ENCODE measurements at regions not wholly inside any gene's neighbourhood (a gene's known extent, or its start where the extent isn't known, plus 50 kb on each side); places are given as distances from the start of the nearest gene placed in this dataset.
A peak's percentile ranks its signal among the peaks of the same experiment; 100 is the strongest.

GRCh38 chr12:124446364-124446763, 121.0 kb downstream of the NCOR2 start:
- Mint-ChIP-seq H3K36me3 (peaks cover 36 to 48% of the 10 kb centered on the region in 2 donors), H3K9me3 (peaks cover 0 to 2% (median 0%) of the 10 kb centered on the region in 8 donors), H3K27me3 (no peaks in the 10 kb centered on the region), H3K4me1 (peaks cover 21 to 49% (median 30%) of the 10 kb centered on the region in 4 donors), H3K27ac (peak overlapping the region in 3 of 7 donors; percentile 17 to 59 (median 26)), H3K4me3 (no peak overlapping the region)
- Histone ChIP-seq H3K36me3 (ENCODE audit: insufficient read depth, low read length) (peaks cover 11% of the 10 kb centered on the region), H3K4me1 (ENCODE audit: insufficient read depth, low read length) (peaks cover 11% of the 10 kb centered on the region), H3K27me3 (ENCODE audit: insufficient read depth, low read length) (no peaks in the 10 kb centered on the region), H3K27ac (ENCODE audit: low read depth, low read length) (no peak overlapping the region), H3K9me3 (ENCODE audit: control insufficient read depth in 1 of 2, low read length in 2 of 2) (no peaks in the 10 kb centered on the region), H3K4me3 (ENCODE audit: low read length in 2 of 2) (no peak overlapping the region)
- ChIA-PET POLR2A (ENCODE audit: partially characterized antibody) (no interaction called here), CTCF (ENCODE audit: partially characterized antibody) (no interaction called here)
- intact Hi-C loops (cut with micrococcal nuclease) = no loop called here
- DNase-seq = no peak

GRCh38 chr12:124445826-124446225, 121.6 kb downstream of the NCOR2 start:
- peak overlapping the region in 2 of 7 donors; percentile 9 to 53 for H3K27ac Mint-ChIP-seq
- H3K27me3 Mint-ChIP-seq = no peaks in the 10 kb centered on the region
- H3K4me1 Mint-ChIP-seq = peaks cover 18 to 49% (median 27%) of the 10 kb centered on the region in 4 donors
- peaks cover 36 to 52% of the 10 kb centered on the region in 2 donors for H3K36me3 Mint-ChIP-seq
- ChIA-PET POLR2A (ENCODE audit: partially characterized antibody) (no interaction called here), CTCF (ENCODE audit: partially characterized antibody) (no interaction called here)
- no peaks in the 10 kb centered on the region for H3K9me3 ChIP-seq (ENCODE audit: control insufficient read depth in 1 of 2, low read length in 2 of 2)
- H3K27ac ChIP-seq (ENCODE audit: low read depth, low read length) = no peak overlapping the region
- intact Hi-C loops (cut with micrococcal nuclease) = no loop called here
- peaks cover 6% of the 10 kb centered on the region for H3K4me1 ChIP-seq (ENCODE audit: insufficient read depth, low read length)
- no peak overlapping the region for H3K4me3 ChIP-seq (ENCODE audit: low read length in 2 of 2)
- no peak overlapping the region for H3K4me3 Mint-ChIP-seq
- peaks cover 11% of the 10 kb centered on the region for H3K36me3 ChIP-seq (ENCODE audit: insufficient read depth, low read length)
- no peak for DNase-seq
- H3K27me3 ChIP-seq (ENCODE audit: insufficient read depth, low read length) = no peaks in the 10 kb centered on the region
- H3K9me3 Mint-ChIP-seq = peaks cover 0 to 2% (median 0%) of the 10 kb centered on the region in 8 donors

- no peak for DNase-seq
- Histone ChIP-seq H3K36me3 (ENCODE audit: insufficient read depth, low read length) (peaks cover 11% of the 10 kb centered on the region), H3K4me1 (ENCODE audit: insufficient read depth, low read length) (no peaks in the 10 kb centered on the region), H3K27ac (ENCODE audit: low read depth, low read length) (no peak overlapping the region), H3K4me3 (ENCODE audit: low read length in 2 of 2) (no peak overlapping the region), H3K27me3 (ENCODE audit: insufficient read depth, low read length) (no peaks in the 10 kb centered on the region), H3K9me3 (ENCODE audit: control insufficient read depth in 1 of 2, low read length in 2 of 2) (no peaks in the 10 kb centered on the region)
- no peak overlapping the region for H3K27ac Mint-ChIP-seq
- CTCF ChIA-PET (ENCODE audit: partially characterized antibody) = no interaction called here
- POLR2A ChIA-PET (ENCODE audit: partially characterized antibody) = no interaction called here
- H3K27me3 Mint-ChIP-seq = no peaks in the 10 kb centered on the region
- H3K9me3 Mint-ChIP-seq = peaks cover 0 to 2% (median 0%) of the 10 kb centered on the region in 8 donors
- H3K4me3 Mint-ChIP-seq = no peak overlapping the region
- H3K36me3 Mint-ChIP-seq = peaks cover 36 to 52% of the 10 kb centered on the region in 2 donors
- intact Hi-C loops (cut with micrococcal nuclease) = no loop called here
- H3K4me1 Mint-ChIP-seq = peaks cover 16 to 45% (median 23%) of the 10 kb centered on the region in 4 donors
Measured at GRCh38 chr12:124445121-124445718, 122.2 kb downstream of the NCOR2 start.

- CTCF ChIA-PET (ENCODE audit: partially characterized antibody) = no interaction called here
Measured at GRCh38 chr12:124443931-124444712, 123.3 kb downstream of the NCOR2 start.

GRCh38 chr12:124442772-124443445, 124.5 kb downstream of the NCOR2 start:
- H3K4me1 Mint-ChIP-seq = peaks cover 10 to 37% (median 16%) of the 10 kb centered on the region in 4 donors
- CTCF ChIA-PET (ENCODE audit: partially characterized antibody) = no interaction called here
- H3K36me3 Mint-ChIP-seq = peaks cover 27 to 45% of the 10 kb centered on the region in 2 donors

More at GRCh38 chr12:124443931-124444712, 123.3 kb downstream of the NCOR2 start:
- H3K4me1 Mint-ChIP-seq = peaks cover 16 to 44% (median 22%) of the 10 kb centered on the region in 4 donors
- H3K4me3 Mint-ChIP-seq = no peak overlapping the region
- Histone ChIP-seq H3K4me1 (ENCODE audit: insufficient read depth, low read length) (peaks cover 7% of the 10 kb centered on the region), H3K9me3 (ENCODE audit: control insufficient read depth in 1 of 2, low read length in 2 of 2) (no peaks in the 10 kb centered on the region), H3K4me3 (ENCODE audit: low read length in 2 of 2) (no peak overlapping the region), H3K36me3 (ENCODE audit: insufficient read depth, low read length) (peaks cover 11% of the 10 kb centered on the region), H3K27me3 (ENCODE audit: insufficient read depth, low read length) (no peaks in the 10 kb centered on the region), H3K27ac (ENCODE audit: low read depth, low read length) (no peak overlapping the region)
- H3K9me3 Mint-ChIP-seq = peaks cover 0 to 2% (median 0%) of the 10 kb centered on the region in 8 donors
- no peaks in the 10 kb centered on the region for H3K27me3 Mint-ChIP-seq
- POLR2A ChIA-PET (ENCODE audit: partially characterized antibody) = no interaction called here
- intact Hi-C loops (cut with micrococcal nuclease) = no loop called here
- peak overlapping the region in 5 of 7 donors; percentile 1 to 76 (median 38) for H3K27ac Mint-ChIP-seq
- DNase-seq = no peak
- peaks cover 36 to 51% of the 10 kb centered on the region in 2 donors for H3K36me3 Mint-ChIP-seq

GRCh38 chr12:124442281-124442680, 125.1 kb downstream of the NCOR2 start:
- Mint-ChIP-seq H3K9me3 (no peaks in the 10 kb centered on the region), H3K27ac (peak overlapping the region in 4 of 7 donors; percentile 42 to 70 (median 62)), H3K4me1 (peaks cover 9 to 37% (median 17%) of the 10 kb centered on the region in 4 donors), H3K36me3 (peaks cover 27 to 45% of the 10 kb centered on the region in 2 donors), H3K27me3 (no peaks in the 10 kb centered on the region), H3K4me3 (no peak overlapping the region)
- H3K9me3 ChIP-seq (ENCODE audit: control insufficient read depth in 1 of 2, low read length in 2 of 2) = no peaks in the 10 kb centered on the region
- H3K4me1 ChIP-seq (ENCODE audit: insufficient read depth, low read length) = peaks cover 10% of the 10 kb centered on the region
- CTCF ChIA-PET (ENCODE audit: partially characterized antibody) = no interaction called here
- intact Hi-C loops (cut with micrococcal nuclease) = no loop called here
- peaks cover 8% of the 10 kb centered on the region for H3K36me3 ChIP-seq (ENCODE audit: insufficient read depth, low read length)
- H3K4me3 ChIP-seq (ENCODE audit: low read length in 2 of 2) = no peak overlapping the region
- no peak overlapping the region for H3K27ac ChIP-seq (ENCODE audit: low read depth, low read length)
- no peaks in the 10 kb centered on the region for H3K27me3 ChIP-seq (ENCODE audit: insufficient read depth, low read length)
- POLR2A ChIA-PET (ENCODE audit: partially characterized antibody) = no interaction called here
- DNase-seq = no peak

More at GRCh38 chr12:124442772-124443445, 124.5 kb downstream of the NCOR2 start:
- peak overlapping the region in 3 of 7 donors; percentile 42 to 70 (median 65) for H3K27ac Mint-ChIP-seq
- no peak for DNase-seq
- no peaks in the 10 kb centered on the region for H3K9me3 ChIP-seq (ENCODE audit: control insufficient read depth in 1 of 2, low read length in 2 of 2)
- H3K27me3 ChIP-seq (ENCODE audit: insufficient read depth, low read length) = no peaks in the 10 kb centered on the region
- no peak overlapping the region for H3K4me3 ChIP-seq (ENCODE audit: low read length in 2 of 2)
- peaks cover 10% of the 10 kb centered on the region for H3K4me1 ChIP-seq (ENCODE audit: insufficient read depth, low read length)
- no peak overlapping the region for H3K4me3 Mint-ChIP-seq
- no peak overlapping the region for H3K27ac ChIP-seq (ENCODE audit: low read depth, low read length)
- POLR2A ChIA-PET (ENCODE audit: partially characterized antibody) = no interaction called here
- no peaks in the 10 kb centered on the region for H3K27me3 Mint-ChIP-seq
- H3K9me3 Mint-ChIP-seq = no peaks in the 10 kb centered on the region
- intact Hi-C loops (cut with micrococcal nuclease) = no loop called here
- peaks cover 8% of the 10 kb centered on the region for H3K36me3 ChIP-seq (ENCODE audit: insufficient read depth, low read length)
